BE2C (cell line): ENCODE measurements at regions not wholly inside any gene's neighbourhood (a gene's known extent, or its start where the extent isn't known, plus 50 kb on each side); places are given as distances from the start of the nearest gene placed in this dataset.
"Not testable (repeated sequence)": the region's sequence is repeated elsewhere in the genome, so short reads cannot be mapped to it uniquely, and the experiment has no call there.

Source experiments
- DNase-seq: peaks from one replicate; pipeline ENCODE4 v3.0.0-alpha.2; 2020
- H3K27me3 ChIP-seq: fragments of 250-450 bp; sonication (Bioruptor Pico); 2 replicates; pipeline ENCODE4 v1.5.1; 2020; ENCODE audit warnings: mild to moderate bottlenecking
- H3K36me3 ChIP-seq: fragments of 250-450 bp; sonication (Bioruptor Pico); 2 replicates; pipeline ENCODE4 v1.5.1; 2020; ENCODE audit warnings: mild to moderate bottlenecking
- H3K4me1 ChIP-seq: fragments of 250-450 bp; sonication (Bioruptor Pico); 2 replicates; pipeline ENCODE4 v1.5.1; 2020
- H3K4me3 ChIP-seq: 2 replicates; pipeline ENCODE4 v1.5.1; 2011; ENCODE audit warnings: low read depth, low read length
- H3K9me3 ChIP-seq: fragments of 250-450 bp; sonication (Bioruptor Pico); 2 replicates; pipeline ENCODE4 v1.5.1; 2020
- TF ChIP-seq, protein P1 (sequence below): IDR thresholded peaks from 2 replicates; pipeline ENCODE4 v1.5.1; 2012; ENCODE audit warnings: mild to moderate bottlenecking, low read depth, low read length

DNA sequence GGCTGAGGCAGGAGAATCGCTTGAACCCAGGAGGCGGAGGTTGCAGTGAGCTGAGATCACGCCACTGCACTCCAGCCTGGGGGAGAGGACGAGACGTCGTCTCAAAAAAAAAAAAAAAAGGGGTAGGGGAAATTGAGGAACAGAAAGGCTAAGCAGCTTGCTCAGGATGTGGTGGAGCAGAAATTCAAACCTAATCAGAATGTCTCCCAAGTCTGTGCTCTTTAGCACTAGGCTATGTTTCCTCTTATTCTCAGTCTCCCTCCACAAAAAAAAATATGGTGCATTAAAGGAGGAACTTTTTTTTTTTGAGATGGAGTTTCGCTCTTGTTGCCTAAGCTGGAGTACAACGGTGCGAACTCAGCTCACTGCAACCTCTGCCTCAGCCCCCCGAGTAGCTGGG is 114.2 kb downstream of the SLC16A1 start:
- H3K4me1 ChIP-seq, result no peaks in the 10 kb centered on the region
- no peaks in the 10 kb centered on the region for H3K27me3 ChIP-seq
- H3K9me3 ChIP-seq, result no peaks in the 10 kb centered on the region
- no peaks in the 10 kb centered on the region for H3K36me3 ChIP-seq
- TF ChIP-seq, protein P1, sequence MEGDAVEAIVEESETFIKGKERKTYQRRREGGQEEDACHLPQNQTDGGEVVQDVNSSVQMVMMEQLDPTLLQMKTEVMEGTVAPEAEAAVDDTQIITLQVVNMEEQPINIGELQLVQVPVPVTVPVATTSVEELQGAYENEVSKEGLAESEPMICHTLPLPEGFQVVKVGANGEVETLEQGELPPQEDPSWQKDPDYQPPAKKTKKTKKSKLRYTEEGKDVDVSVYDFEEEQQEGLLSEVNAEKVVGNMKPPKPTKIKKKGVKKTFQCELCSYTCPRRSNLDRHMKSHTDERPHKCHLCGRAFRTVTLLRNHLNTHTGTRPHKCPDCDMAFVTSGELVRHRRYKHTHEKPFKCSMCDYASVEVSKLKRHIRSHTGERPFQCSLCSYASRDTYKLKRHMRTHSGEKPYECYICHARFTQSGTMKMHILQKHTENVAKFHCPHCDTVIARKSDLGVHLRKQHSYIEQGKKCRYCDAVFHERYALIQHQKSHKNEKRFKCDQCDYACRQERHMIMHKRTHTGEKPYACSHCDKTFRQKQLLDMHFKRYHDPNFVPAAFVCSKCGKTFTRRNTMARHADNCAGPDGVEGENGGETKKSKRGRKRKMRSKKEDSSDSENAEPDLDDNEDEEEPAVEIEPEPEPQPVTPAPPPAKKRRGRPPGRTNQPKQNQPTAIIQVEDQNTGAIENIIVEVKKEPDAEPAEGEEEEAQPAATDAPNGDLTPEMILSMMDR, result no peak
- no peak overlapping the region for H3K4me3 ChIP-seq
- DNase-seq, result no peak

DNA sequence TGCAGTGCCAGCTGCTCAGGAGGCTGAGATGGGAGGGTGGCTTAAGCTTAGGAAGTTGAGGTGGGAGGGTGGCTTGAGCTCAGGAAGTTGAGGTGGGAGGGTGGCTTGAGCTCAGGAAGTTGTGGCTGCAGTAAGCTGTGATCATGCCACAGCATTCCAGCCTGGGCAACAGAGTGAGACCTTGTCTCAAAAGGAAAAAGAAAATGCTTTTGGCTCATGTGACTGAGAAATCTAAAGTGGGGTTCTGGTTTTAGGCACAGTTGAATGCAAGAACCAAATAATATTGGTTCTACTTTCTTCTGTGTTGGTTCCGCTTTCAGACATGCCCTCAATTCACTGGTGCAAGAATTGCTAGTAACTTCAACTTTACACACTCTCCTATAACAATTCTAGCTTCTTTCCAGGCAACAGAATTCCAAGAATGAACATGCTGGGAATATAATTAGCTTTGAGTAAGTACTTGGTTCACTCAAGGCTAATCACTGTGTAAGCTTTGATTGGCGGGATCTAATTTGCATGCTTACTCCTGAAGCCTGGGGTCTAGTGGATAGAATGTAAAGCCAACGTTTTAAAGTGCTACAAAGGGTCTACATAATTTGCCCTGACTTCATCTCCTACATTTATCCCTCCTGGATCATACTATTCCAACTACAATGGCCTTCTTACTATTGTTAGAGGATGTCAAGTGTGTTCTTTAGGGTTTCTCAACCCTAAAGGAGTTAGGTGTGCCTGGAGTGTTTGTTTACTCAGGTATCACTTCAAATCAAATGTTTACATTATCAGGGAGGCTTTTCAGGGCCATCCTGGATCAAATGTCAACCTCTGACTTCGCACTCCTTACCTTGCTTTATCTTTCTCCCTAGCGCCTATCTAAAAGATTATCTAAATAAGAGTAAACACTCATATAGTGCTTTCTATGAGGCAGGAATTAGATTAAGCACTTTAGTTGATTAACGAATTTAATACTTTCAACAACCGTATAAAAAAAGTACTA is 115.1 kb downstream of the SLC16A1 start:
- Histone ChIP-seq H3K4me1 (no peaks in the 10 kb centered on the region), H3K36me3 (no peaks in the 10 kb centered on the region), H3K4me3 (no peak overlapping the region), H3K9me3 (no peaks in the 10 kb centered on the region), H3K27me3 (no peaks in the 10 kb centered on the region)
- TF ChIP-seq, protein P1, result no peak
- no peak for DNase-seq

DNA sequence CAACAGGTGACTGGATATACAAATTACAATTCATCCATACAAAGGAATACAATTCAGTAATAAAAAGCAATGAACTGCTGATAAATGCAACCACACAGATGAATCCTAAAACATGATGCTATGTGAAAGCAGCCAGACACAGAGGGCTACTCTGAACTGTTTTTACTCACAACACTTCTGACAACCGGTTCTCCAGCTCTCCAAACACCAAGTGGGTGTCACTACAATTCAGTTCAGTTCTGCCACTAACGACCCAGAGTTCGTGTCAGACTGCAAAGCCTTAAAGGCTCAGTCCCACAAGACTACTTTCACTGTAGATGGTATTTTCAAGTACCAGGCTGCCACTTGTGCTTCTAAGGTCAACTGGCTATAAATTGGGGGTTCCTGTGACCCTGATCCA is 119.4 kb downstream of the SLC16A1 start:
- Histone ChIP-seq H3K36me3 (no peaks in the 10 kb centered on the region), H3K4me3 (no peak overlapping the region), H3K9me3 (no peaks in the 10 kb centered on the region), H3K4me1 (no peaks in the 10 kb centered on the region), H3K27me3 (no peaks in the 10 kb centered on the region)
- DNase-seq, result no peak
- TF ChIP-seq, protein P1, result no peak

DNA sequence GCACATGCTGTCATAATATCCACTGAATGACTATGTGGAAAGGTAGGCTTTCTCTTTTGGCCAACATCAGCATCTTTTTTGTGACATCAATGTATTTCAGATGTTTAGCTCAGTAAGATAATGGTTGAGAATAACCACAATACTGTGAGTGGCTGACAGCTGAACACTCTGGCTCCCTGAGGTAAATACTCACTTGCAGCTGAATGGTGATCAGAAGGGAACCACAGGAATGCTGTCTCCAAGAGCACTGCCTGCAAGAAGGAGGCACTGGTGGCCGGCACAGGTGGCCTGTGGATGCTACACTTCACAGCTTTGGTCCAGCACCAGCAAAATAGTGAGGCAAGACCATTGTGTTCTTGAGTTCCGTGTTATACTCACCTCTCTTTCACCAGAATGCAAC is 118.7 kb upstream of the PPM1J start:
- no peaks in the 10 kb centered on the region for H3K9me3 ChIP-seq
- no peak for DNase-seq
- H3K4me3 ChIP-seq, result no peak overlapping the region
- no peaks in the 10 kb centered on the region for H3K27me3 ChIP-seq
- H3K36me3 ChIP-seq, result no peaks in the 10 kb centered on the region
- H3K4me1 ChIP-seq, result no peaks in the 10 kb centered on the region
- TF ChIP-seq, protein P1, result no peak

DNA sequence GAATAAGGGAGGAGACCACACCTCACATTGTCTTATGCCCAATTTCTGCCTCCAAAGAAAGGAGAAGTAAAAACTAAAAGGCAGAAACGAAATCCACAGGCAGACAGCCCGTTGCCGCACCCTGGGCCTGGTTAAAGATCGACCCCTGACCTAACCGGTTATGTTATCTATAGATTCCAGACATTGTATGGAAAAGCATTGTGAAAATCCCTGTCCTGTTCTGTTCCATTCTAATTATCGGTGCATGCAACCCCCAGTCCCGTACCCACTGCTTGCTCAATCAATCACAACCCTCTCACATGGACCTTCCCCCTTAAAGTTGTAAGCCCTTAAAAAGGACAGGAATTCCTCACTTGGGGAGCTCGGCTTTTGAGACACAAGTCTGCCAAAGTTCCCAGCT is 117.1 kb upstream of the PPM1J start:
- H3K27me3 ChIP-seq, H3K9me3 ChIP-seq, DNase-seq, H3K36me3 ChIP-seq, H3K4me3 ChIP-seq, H3K4me1 ChIP-seq: not testable (repeated sequence)

DNA sequence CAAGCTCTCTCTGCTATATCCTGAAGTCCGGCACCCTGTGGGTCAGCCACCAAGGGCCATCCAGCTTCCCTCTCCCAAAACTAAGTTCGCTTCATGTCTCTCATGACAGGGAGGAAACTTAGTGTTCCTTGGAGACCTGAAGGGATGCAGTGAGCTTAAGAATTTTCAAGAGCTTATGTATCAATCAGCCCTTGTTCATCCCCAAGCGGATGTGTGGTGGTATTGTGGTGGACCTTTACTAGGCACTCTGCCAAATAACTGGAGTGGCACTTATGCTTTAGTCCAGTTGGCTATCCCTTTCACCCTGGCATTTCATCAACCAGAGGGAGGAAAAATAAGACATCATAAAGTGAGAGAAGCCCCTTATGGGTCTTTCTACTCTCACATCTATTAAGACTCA is 114.6 kb upstream of the PPM1J start:
- H3K4me1 ChIP-seq, result peaks cover 11% of the 10 kb centered on the region
- DNase-seq, H3K36me3 ChIP-seq, H3K4me3 ChIP-seq, H3K9me3 ChIP-seq, H3K27me3 ChIP-seq: not testable (repeated sequence)

DNA sequence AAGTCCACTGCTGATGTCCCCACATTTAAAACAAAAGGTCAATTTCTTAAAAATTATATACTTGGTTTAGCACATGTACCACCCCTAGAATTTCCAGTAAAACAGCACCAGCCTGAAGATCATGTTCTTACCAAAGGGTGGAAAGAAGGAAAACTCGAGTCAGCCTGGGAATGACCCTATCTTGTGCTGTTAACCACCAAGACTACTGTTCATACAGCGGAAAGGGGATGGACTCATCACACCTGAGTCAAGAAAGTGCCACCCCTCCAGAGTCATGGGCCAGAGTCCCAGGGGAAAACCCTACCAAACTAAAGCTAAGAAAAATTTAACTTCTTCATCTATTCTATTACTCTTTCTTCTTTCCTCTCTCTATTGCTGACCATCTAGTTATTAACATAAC is 113.6 kb upstream of the PPM1J start:
- DNase-seq, result no peak
- Histone ChIP-seq H3K9me3 (no peaks in the 10 kb centered on the region), H3K4me1 (peaks cover 11% of the 10 kb centered on the region), H3K27me3 (no peaks in the 10 kb centered on the region), H3K36me3 (no peaks in the 10 kb centered on the region), H3K4me3 (no peak overlapping the region)
- TF ChIP-seq, protein P1, result no peak

DNA sequence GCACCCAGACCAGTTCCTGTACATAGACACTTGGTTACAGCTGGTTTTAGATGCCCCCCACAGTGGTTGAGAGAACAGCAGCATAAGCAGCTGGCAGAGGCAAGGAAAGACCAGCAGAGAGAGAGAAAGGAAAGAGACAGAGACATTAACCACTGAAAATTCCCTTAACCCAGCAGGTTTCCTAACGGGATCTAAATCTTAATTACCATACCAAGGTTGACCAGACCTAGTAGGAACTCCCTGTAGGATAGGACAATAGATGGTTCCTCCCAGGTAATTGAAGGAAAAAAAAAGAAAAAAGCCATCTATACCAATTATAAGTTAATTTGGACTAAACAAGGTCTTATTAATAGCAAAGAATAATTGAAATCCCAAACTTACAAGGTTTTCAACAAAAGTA is 112.3 kb upstream of the PPM1J start:
- H3K36me3 ChIP-seq, H3K27me3 ChIP-seq, H3K4me3 ChIP-seq, DNase-seq, H3K9me3 ChIP-seq: not testable (repeated sequence)
- H3K4me1 ChIP-seq, result peaks cover 11% of the 10 kb centered on the region
